ENCODE measurements at regions not wholly inside any gene's neighbourhood (a gene's known extent, or its start where the extent isn't known, plus 50 kb on each side); places are given as distances from the start of the nearest gene placed in this dataset.

GRCh38 chr20:56996533-56996932 is 269.9 kb downstream of the BMP7 start:
- no peak for DNase-seq (ENCODE audit: low read depth)

GRCh38 chr20:56998438-56998837 is 268.0 kb downstream of the BMP7 start:
- DNase-seq (ENCODE audit: low read depth) = no peak

- no peak for DNase-seq (ENCODE audit: low read depth)
Measured at GRCh38 chr20:57000441-57000968, 265.9 kb downstream of the BMP7 start.

GRCh38 chr20:57001126-57001767 is 265.2 kb downstream of the BMP7 start:
- DNase-seq (ENCODE audit: low read depth) = no peak

GRCh38 chr20:57002066-57002570 is 264.3 kb downstream of the BMP7 start:
- DNase-seq (ENCODE audit: low read depth) = no peak

GRCh38 chr20:57003012-57003411 is 263.4 kb downstream of the BMP7 start:
- no peak for DNase-seq (ENCODE audit: low read depth)

GRCh38 chr20:57004416-57004815 is 262.0 kb downstream of the BMP7 start:
- no peak for DNase-seq (ENCODE audit: low read depth)

GRCh38 chr20:57004951-57005933 is 261.2 kb downstream of the BMP7 start:
- no peak for DNase-seq (ENCODE audit: low read depth)

GRCh38 chr20:57006411-57007170 is 259.9 kb downstream of the BMP7 start:
- DNase-seq (ENCODE audit: low read depth) = peak; percentile 45

- no peak for DNase-seq (ENCODE audit: low read depth)
Measured at GRCh38 chr20:57007171-57007540, 259.3 kb downstream of the BMP7 start.

GRCh38 chr20:57008217-57008616 is 258.2 kb downstream of the BMP7 start:
- DNase-seq (ENCODE audit: low read depth) = no peak

GRCh38 chr20:57009355-57009754 is 257.1 kb downstream of the BMP7 start:
- DNase-seq (ENCODE audit: low read depth) = no peak

GRCh38 chr20:57009775-57010174 is 256.7 kb downstream of the BMP7 start:
- DNase-seq (ENCODE audit: low read depth) = no peak

- DNase-seq (ENCODE audit: low read depth) = no peak
Measured at GRCh38 chr20:57012691-57013090, 253.8 kb downstream of the BMP7 start.

- no peak for DNase-seq (ENCODE audit: low read depth)
Measured at GRCh38 chr20:57013217-57013616, 253.2 kb downstream of the BMP7 start.

GRCh38 chr20:57013741-57014140 is 252.7 kb downstream of the BMP7 start:
- no peak for DNase-seq (ENCODE audit: low read depth)

- no peak for DNase-seq (ENCODE audit: low read depth)
Measured at GRCh38 chr20:57020364-57020763, 246.1 kb downstream of the BMP7 start.

GRCh38 chr20:57022306-57022705 is 244.1 kb downstream of the BMP7 start:
- no peak for DNase-seq (ENCODE audit: low read depth)

- DNase-seq (ENCODE audit: low read depth) = no peak
Measured at GRCh38 chr20:57023007-57023406, 243.4 kb downstream of the BMP7 start.

GRCh38 chr20:57023997-57024396 is 242.4 kb downstream of the BMP7 start:
- DNase-seq (ENCODE audit: low read depth) = no peak

GRCh38 chr20:57024849-57025248 is 241.6 kb downstream of the BMP7 start:
- DNase-seq (ENCODE audit: low read depth) = no peak

GRCh38 chr20:57025261-57025660 is 241.2 kb downstream of the BMP7 start:
- DNase-seq (ENCODE audit: low read depth) = no peak

Data from GM04504 (cell line).